ENCODE measurements at regions not wholly inside any gene's neighbourhood (a gene's known extent, or its start where the extent isn't known, plus 50 kb on each side); places are given as distances from the start of the nearest gene placed in this dataset.

- peak; percentile 69 for DNase-seq (ENCODE audit: low read depth)
- no peak for TF ChIP-seq CTCF (IDR thresholded peaks at IDR 0.05; ENCODE audit: control insufficient read depth, extremely low read depth, insufficient read depth)
- H3K4me3 ChIP-seq (ENCODE audit: low read depth, low read length), result no peak overlapping the region
Observed at GRCh38 chr2:207233731-207234130, 68.0 kb upstream of the KLF7 start.

- H3K4me3 ChIP-seq (ENCODE audit: low read depth, low read length), result no peak overlapping the region
- TF ChIP-seq CTCF (IDR thresholded peaks at IDR 0.05; ENCODE audit: control insufficient read depth, extremely low read depth, insufficient read depth), result no peak
- DNase-seq (ENCODE audit: low read depth), result no peak
Observed at GRCh38 chr2:207235621-207236020, 69.9 kb upstream of the KLF7 start.

GRCh38 chr2:207236156-207236935 lies 70.6 kb upstream of the KLF7 start:
- TF ChIP-seq CTCF (IDR thresholded peaks at IDR 0.05; ENCODE audit: control insufficient read depth, extremely low read depth, insufficient read depth), result no peak
- H3K4me3 ChIP-seq (ENCODE audit: low read depth, low read length), result no peak overlapping the region
- no peak for DNase-seq (ENCODE audit: low read depth)

GRCh38 chr2:207238831-207239701 lies 73.3 kb upstream of the KLF7 start:
- no peak overlapping the region for H3K4me3 ChIP-seq (ENCODE audit: low read depth, low read length)
- DNase-seq (ENCODE audit: low read depth), result no peak
- TF ChIP-seq CTCF (IDR thresholded peaks at IDR 0.05; ENCODE audit: control insufficient read depth, extremely low read depth, insufficient read depth), result no peak

GRCh38 chr2:207239754-207240494 lies 74.2 kb upstream of the KLF7 start:
- no peak for TF ChIP-seq CTCF (IDR thresholded peaks at IDR 0.05; ENCODE audit: control insufficient read depth, extremely low read depth, insufficient read depth)
- DNase-seq (ENCODE audit: low read depth), result no peak
- H3K4me3 ChIP-seq (ENCODE audit: low read depth, low read length), result no peak overlapping the region

GRCh38 chr2:207240649-207241048 lies 74.9 kb upstream of the KLF7 start:
- TF ChIP-seq CTCF (IDR thresholded peaks at IDR 0.05; ENCODE audit: control insufficient read depth, extremely low read depth, insufficient read depth), result no peak
- H3K4me3 ChIP-seq (ENCODE audit: low read depth, low read length), result no peak overlapping the region
- no peak for DNase-seq (ENCODE audit: low read depth)
